ENCODE measurements at regions not wholly inside any gene's neighbourhood (a gene's known extent, or its start where the extent isn't known, plus 50 kb on each side); places are given as distances from the start of the nearest gene placed in this dataset.

GRCh38 chr5:62017092-62017491 lies 288.9 kb upstream of the KIF2A start:
- DNase-seq (ENCODE audit: low spot score), result no peak
- in situ Hi-C loops (cut with MboI; ENCODE audit: low pct_unique_long_range_greater_than_20kb, low sequenced_read_pairs, unreplicated experiment), result no loop called here
- TF ChIP-seq, protein P1, sequence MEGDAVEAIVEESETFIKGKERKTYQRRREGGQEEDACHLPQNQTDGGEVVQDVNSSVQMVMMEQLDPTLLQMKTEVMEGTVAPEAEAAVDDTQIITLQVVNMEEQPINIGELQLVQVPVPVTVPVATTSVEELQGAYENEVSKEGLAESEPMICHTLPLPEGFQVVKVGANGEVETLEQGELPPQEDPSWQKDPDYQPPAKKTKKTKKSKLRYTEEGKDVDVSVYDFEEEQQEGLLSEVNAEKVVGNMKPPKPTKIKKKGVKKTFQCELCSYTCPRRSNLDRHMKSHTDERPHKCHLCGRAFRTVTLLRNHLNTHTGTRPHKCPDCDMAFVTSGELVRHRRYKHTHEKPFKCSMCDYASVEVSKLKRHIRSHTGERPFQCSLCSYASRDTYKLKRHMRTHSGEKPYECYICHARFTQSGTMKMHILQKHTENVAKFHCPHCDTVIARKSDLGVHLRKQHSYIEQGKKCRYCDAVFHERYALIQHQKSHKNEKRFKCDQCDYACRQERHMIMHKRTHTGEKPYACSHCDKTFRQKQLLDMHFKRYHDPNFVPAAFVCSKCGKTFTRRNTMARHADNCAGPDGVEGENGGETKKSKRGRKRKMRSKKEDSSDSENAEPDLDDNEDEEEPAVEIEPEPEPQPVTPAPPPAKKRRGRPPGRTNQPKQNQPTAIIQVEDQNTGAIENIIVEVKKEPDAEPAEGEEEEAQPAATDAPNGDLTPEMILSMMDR (IDR thresholded peaks at IDR 0.05; ENCODE audit: extremely low read depth, insufficient read depth, missing control alignments), result no peak

- TF ChIP-seq, protein P1 (IDR thresholded peaks at IDR 0.05; ENCODE audit: extremely low read depth, insufficient read depth, missing control alignments), result no peak
- in situ Hi-C loops (cut with MboI; ENCODE audit: low pct_unique_long_range_greater_than_20kb, low sequenced_read_pairs, unreplicated experiment), result no loop called here
- no peak for DNase-seq (ENCODE audit: low spot score)
Measured at GRCh38 chr5:62029303-62029702, 276.7 kb upstream of the KIF2A start.

- in situ Hi-C loops (cut with MboI; ENCODE audit: low pct_unique_long_range_greater_than_20kb, low sequenced_read_pairs, unreplicated experiment), result no loop called here
- TF ChIP-seq, protein P1 (IDR thresholded peaks at IDR 0.05; ENCODE audit: extremely low read depth, insufficient read depth, missing control alignments), result no peak
- no peak for DNase-seq (ENCODE audit: low spot score)
Measured at GRCh38 chr5:62030326-62030725, 275.7 kb upstream of the KIF2A start.

GRCh38 chr5:62038024-62038423 lies 268.0 kb upstream of the KIF2A start:
- in situ Hi-C loops (cut with MboI; ENCODE audit: low pct_unique_long_range_greater_than_20kb, low sequenced_read_pairs, unreplicated experiment), result no loop called here
- TF ChIP-seq, protein P1 (IDR thresholded peaks at IDR 0.05; ENCODE audit: extremely low read depth, insufficient read depth, missing control alignments), result no peak
- DNase-seq (ENCODE audit: low spot score), result no peak

DNA sequence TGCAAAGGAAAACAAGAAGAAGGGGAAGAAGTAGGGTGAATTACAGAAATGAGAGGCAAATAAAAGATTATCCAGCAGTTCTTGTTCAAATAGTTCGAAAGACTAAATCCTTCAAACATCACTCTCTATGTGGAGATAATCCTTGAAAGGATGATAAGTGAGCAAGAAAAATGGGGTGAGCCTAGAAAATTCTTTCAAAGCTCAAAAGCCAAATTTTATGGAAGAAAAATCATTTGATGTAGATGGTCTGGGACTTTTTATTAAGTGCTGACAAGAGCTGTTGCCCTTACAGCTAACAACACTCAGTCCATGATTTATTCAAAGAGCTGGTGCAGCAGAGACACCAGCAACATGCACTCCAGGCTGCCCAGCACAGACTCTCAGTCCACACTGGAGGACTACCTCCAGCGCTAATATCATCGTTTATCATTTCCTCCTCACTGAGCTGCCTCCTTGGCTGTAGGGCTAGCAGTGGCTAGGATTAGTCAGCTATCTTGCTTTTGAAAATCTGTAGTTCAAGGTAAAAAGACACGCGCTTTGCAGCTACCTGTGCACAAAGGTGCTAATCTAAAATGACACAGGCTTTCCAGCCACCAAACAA lies 264.8 kb upstream of the KIF2A start:
- TF ChIP-seq, protein P1 (IDR thresholded peaks at IDR 0.05; ENCODE audit: extremely low read depth, insufficient read depth, missing control alignments), result no peak
- in situ Hi-C loops (cut with MboI; ENCODE audit: low pct_unique_long_range_greater_than_20kb, low sequenced_read_pairs, unreplicated experiment), result no loop called here
- no peak for DNase-seq (ENCODE audit: low spot score)

- TF ChIP-seq, protein P1 (IDR thresholded peaks at IDR 0.05; ENCODE audit: extremely low read depth, insufficient read depth, missing control alignments), result no peak
- in situ Hi-C loops (cut with MboI; ENCODE audit: low pct_unique_long_range_greater_than_20kb, low sequenced_read_pairs, unreplicated experiment), result no loop called here
- no peak for DNase-seq (ENCODE audit: low spot score)
Measured at GRCh38 chr5:62042007-62042406, 264.0 kb upstream of the KIF2A start.

Measured in GM13977 (cell line).